Progenitor cell of endocrine pancreas (in vitro differentiated cells): ENCODE measurements at regions not wholly inside any gene's neighbourhood (a gene's known extent, or its start where the extent isn't known, plus 50 kb on each side); places are given as distances from the start of the nearest gene placed in this dataset.

Experiments used
- DNase-seq: peaks from one replicate; pipeline ENCODE4 v3.0.0; 2021; ENCODE audit warnings: low spot score; ENCODE audit not compliant: unreplicated experiment
- H3K27ac Mint-ChIP-seq: 2 replicates; pipeline ENCODE4 v1.8.0; 2021; ENCODE audit warnings: mild to moderate bottlenecking, moderate library complexity, mixed read lengths
- H3K27me3 Mint-ChIP-seq: 2 replicates; pipeline ENCODE4 v1.8.0; 2021; ENCODE audit warnings: mixed read lengths
- H3K36me3 Mint-ChIP-seq: 2 replicates; pipeline ENCODE4 v1.8.0; 2022; ENCODE audit warnings: mixed read lengths; ENCODE audit not compliant: insufficient read depth
- H3K4me1 Mint-ChIP-seq: 2 replicates; pipeline ENCODE4 v1.8.0; 2021; ENCODE audit warnings: low read depth, mixed read lengths
- H3K4me3 Mint-ChIP-seq: 2 replicates; pipeline ENCODE4 v1.8.0; 2021; ENCODE audit warnings: low read depth, mild to moderate bottlenecking, moderate library complexity, mixed read lengths
- H3K9me3 Mint-ChIP-seq: 2 replicates; pipeline ENCODE4 v1.8.0; 2021; ENCODE audit warnings: low read depth, mixed read lengths
- TF ChIP-seq, protein P1 (sequence below): fragments of 200-600 bp; sonication (generic); IDR thresholded peaks from one replicate; pipeline ENCODE4 v1.5.0; 2021; ENCODE audit warnings: antibody characterized with exemption, mild to moderate bottlenecking; ENCODE audit not compliant: unreplicated experiment

DNA sequence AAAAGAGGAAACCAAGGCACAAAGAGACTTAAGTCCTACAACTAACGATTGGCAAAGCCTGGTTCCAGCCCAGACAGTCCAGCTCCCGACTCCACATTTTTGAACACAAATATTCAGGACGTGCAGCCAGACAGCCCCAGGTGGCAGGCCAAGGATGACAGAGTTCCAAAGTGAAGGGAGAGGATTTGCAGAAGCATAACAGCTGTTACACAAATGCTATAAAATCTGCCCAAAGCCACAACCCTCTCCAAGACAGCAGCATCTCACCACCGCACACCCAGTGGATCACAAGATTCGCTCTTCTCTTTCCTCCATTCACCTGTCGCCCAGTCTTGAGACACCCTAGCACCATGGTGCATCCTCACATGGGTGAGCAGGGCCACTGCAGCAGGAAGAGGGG, 227.1 kb upstream of the ID2 start:
- peaks cover 1% of the 10 kb centered on the region for H3K36me3 Mint-ChIP-seq
- peaks cover 3% of the 10 kb centered on the region for H3K27me3 Mint-ChIP-seq
- no peak for DNase-seq
- H3K4me1 Mint-ChIP-seq: peaks cover 31% of the 10 kb centered on the region
- H3K4me3 Mint-ChIP-seq: no peak overlapping the region
- TF ChIP-seq, protein P1, sequence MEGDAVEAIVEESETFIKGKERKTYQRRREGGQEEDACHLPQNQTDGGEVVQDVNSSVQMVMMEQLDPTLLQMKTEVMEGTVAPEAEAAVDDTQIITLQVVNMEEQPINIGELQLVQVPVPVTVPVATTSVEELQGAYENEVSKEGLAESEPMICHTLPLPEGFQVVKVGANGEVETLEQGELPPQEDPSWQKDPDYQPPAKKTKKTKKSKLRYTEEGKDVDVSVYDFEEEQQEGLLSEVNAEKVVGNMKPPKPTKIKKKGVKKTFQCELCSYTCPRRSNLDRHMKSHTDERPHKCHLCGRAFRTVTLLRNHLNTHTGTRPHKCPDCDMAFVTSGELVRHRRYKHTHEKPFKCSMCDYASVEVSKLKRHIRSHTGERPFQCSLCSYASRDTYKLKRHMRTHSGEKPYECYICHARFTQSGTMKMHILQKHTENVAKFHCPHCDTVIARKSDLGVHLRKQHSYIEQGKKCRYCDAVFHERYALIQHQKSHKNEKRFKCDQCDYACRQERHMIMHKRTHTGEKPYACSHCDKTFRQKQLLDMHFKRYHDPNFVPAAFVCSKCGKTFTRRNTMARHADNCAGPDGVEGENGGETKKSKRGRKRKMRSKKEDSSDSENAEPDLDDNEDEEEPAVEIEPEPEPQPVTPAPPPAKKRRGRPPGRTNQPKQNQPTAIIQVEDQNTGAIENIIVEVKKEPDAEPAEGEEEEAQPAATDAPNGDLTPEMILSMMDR: no peak
- peak overlapping the region; percentile 46 for H3K27ac Mint-ChIP-seq
- peaks cover 10% of the 10 kb centered on the region for H3K9me3 Mint-ChIP-seq

DNA sequence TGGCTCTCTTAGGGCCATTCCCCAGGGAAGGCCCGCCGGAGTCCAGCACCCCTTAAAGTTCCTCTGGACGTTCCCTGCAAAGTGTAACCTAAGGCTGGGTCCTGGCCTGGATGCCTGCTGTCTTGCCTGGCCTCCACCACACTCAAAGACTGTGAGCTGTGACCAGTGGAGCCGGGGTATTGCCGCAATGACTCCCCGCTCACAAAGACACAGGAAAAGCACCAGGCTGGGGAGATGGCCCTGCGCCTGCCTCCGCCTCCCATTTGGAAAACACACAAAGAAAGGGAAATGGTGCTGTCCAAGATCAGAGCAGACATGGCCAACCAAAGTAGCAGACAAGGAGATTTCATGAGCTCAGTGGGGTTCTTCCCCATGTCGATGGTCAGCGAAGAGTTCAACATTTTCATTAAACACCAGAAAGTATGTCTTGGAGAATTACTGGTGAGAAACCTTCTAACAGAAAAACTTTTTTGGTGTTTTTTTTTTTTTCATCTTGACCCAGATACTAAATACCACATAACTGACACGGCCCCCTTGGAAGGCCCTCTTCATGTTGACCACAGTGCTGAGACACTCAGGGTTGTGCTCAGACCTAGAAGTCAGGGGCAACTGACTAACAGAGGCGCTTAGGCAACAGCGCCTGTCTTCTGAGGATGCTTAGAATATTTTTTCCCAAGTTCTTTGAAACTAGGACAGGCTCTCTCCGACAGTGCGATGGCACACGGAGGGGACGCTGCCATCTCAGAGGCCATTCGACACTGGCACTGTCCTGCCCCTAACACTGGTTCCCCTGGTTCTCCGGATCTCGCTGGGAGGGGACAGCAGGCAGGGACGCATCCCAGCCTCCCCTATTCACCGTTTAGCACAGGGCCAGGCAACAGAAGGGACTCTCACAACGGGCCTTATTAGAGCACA, 226.4 kb upstream of the ID2 start:
- Mint-ChIP-seq H3K4me3 (no peak overlapping the region), H3K27me3 (peaks cover 6% of the 10 kb centered on the region), H3K36me3 (peaks cover 1% of the 10 kb centered on the region), H3K9me3 (peaks cover 5% of the 10 kb centered on the region), H3K4me1 (peaks cover 34% of the 10 kb centered on the region), H3K27ac (peak overlapping the region; percentile 77)
- DNase-seq: no peak
- TF ChIP-seq, protein P1: no peak

DNA sequence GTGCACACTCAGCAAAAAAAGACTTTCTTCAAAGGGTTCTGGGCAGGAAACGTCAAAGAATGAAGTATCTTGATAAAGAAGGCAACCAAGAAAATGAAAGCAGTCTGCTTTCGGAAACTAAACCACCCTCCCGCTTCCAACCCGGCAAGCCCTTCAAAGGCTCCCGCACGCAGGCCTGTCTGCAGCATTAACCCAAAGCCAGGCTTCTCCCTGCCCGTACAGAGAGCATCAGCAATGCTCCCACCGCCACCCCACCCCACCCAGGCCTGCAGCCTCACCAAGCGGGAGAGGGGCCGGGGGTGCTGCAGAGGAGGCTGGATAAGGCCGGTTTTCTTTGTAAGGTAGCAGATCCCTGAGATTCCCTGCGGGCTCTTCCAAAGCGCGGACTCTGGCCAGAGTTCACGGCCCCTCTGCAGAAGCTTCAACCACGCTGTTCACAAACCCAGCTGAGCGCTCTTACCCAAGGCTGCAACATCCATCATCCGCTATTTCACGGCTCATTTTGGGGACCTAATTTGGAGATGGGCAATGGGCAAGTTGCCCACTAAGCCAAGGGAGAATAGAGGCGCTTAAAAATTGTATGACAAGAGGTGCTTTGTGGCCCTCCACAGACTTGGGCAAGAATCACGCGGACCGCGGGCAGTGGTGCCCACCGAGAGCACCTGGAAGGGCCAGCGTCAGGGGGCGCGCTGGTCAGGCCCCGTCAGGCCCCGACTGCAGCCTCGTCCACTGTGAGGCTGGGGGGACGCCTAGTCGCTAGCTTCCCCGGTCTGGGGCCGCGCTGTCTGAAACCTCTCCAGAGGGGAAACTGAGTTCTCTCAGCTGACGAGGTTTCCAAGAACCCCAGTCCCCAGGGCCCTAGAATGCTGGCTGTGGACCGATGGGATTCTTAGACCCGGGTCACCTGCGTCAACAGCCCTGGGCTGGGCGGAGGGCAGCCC, 225.4 kb upstream of the ID2 start:
- H3K27me3 Mint-ChIP-seq: peaks cover 12% of the 10 kb centered on the region
- H3K4me3 Mint-ChIP-seq: no peak overlapping the region
- peak overlapping the region; percentile 52 for H3K27ac Mint-ChIP-seq
- peaks cover 1% of the 10 kb centered on the region for H3K36me3 Mint-ChIP-seq
- TF ChIP-seq, protein P1: no peak
- H3K9me3 Mint-ChIP-seq: peaks cover 2% of the 10 kb centered on the region
- DNase-seq: no peak
- H3K4me1 Mint-ChIP-seq: peaks cover 34% of the 10 kb centered on the region

DNA sequence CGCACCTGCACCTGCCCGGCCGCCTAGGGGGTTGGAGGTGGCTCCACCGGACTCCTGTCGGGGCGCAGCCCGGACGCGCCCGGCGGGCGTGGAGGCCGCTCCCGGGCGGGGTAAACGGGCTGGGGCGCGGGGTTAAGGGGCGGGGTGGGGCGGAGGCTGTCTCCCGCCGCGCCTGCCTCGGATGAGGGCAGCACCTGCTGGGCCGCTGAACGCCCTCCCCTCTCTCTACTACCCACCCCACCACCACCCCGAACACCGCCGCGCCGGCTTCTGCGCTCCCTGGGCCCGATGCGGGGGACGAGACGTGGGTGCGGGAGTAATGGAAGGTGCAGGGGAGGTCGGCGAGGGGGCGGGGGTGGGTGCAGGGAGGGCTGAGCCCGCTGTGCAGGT, 224.8 kb upstream of the ID2 start:
- Mint-ChIP-seq H3K27me3 (peaks cover 12% of the 10 kb centered on the region), H3K4me1 (peaks cover 36% of the 10 kb centered on the region), H3K9me3 (no peaks in the 10 kb centered on the region), H3K4me3 (peak overlapping the region; percentile 59), H3K27ac (peak overlapping the region; percentile 82), H3K36me3 (peaks cover 1% of the 10 kb centered on the region)
- TF ChIP-seq, protein P1: no peak
- no peak for DNase-seq
